Smooth muscle cell (in vitro differentiated cells): ENCODE measurements at regions not wholly inside any gene's neighbourhood (a gene's known extent, or its start where the extent isn't known, plus 50 kb on each side); places are given as distances from the start of the nearest gene placed in this dataset.

Experiments
- DNase-seq: peaks from one replicate; lab custom pipeline; 2025; ENCODE audit not compliant: unreplicated experiment; lab: John Stamatoyannopoulos, UW
- H2AFZ ChIP-seq: fragments of 200-600 bp; sonication (generic); 2 replicates; pipeline ENCODE4 v1.6.0; 2016; ENCODE audit warnings: antibody characterized with exemption, low read depth, mild to moderate bottlenecking
- H3F3A ChIP-seq: fragments of 200-600 bp; sonication (generic); 2 replicates; pipeline ENCODE4 v1.6.0; 2017; ENCODE audit warnings: antibody characterized with exemption, low read depth
- H3K27ac ChIP-seq: fragments of 200-600 bp; sonication (generic); 2 replicates; pipeline ENCODE4 v1.5.1; 2016; ENCODE audit warnings: low read depth, mild to moderate bottlenecking
- H3K27me3 ChIP-seq: fragments of 200-600 bp; sonication (generic); 2 replicates; pipeline ENCODE4 v1.6.1; 2016; ENCODE audit warnings: low read depth, mild to moderate bottlenecking
- H3K36me3 ChIP-seq: fragments of 200-600 bp; sonication (generic); 2 replicates; pipeline ENCODE4 v1.5.1; 2016; ENCODE audit warnings: low read depth
- H3K4me1 ChIP-seq: fragments of 200-600 bp; sonication (generic); 2 replicates; pipeline ENCODE4 v1.5.1; 2016; ENCODE audit warnings: low read depth
- H3K4me2 ChIP-seq: fragments of 200-600 bp; sonication (generic); 2 replicates; pipeline ENCODE4 v1.6.0; 2016; ENCODE audit warnings: mild to moderate bottlenecking
- H3K4me3 ChIP-seq: fragments of 200-600 bp; sonication (generic); 2 replicates; pipeline ENCODE4 v1.5.1; 2016; ENCODE audit warnings: mild to moderate bottlenecking
- H3K79me2 ChIP-seq: fragments of 200-600 bp; sonication (generic); 2 replicates; pipeline ENCODE4 v1.6.0; 2016; ENCODE audit warnings: low read depth, mild to moderate bottlenecking
- H3K9ac ChIP-seq: fragments of 200-600 bp; sonication (generic); 2 replicates; pipeline ENCODE4 v1.6.0; 2016; ENCODE audit warnings: low read depth
- H3K9me3 ChIP-seq: fragments of 200-600 bp; sonication (generic); replicated peaks from 2 replicates; pipeline ENCODE4 v1.5.1; 2016; ENCODE audit warnings: low read depth
- H4K20me1 ChIP-seq: fragments of 200-600 bp; sonication (generic); 2 replicates; pipeline ENCODE4 v1.6.0; 2016; ENCODE audit warnings: low read depth
- CTCF ChIP-seq: fragments of 200-600 bp; sonication (generic); IDR thresholded peaks from 2 replicates; pipeline ENCODE4 v1.5.1; 2017; ENCODE audit warnings: borderline replicate concordance, mild to moderate bottlenecking, antibody characterized with exemption; ENCODE audit not compliant: insufficient read depth, poor library complexity, severe bottlenecking
- WGBS: methylation state at CpG from one replicate; pipeline ENCODE4 v1.1.7; 2016; ENCODE audit warnings: low lambda C conversion rate; 5-methylcytosine and 5-hydroxymethylcytosine counted together

DNA sequence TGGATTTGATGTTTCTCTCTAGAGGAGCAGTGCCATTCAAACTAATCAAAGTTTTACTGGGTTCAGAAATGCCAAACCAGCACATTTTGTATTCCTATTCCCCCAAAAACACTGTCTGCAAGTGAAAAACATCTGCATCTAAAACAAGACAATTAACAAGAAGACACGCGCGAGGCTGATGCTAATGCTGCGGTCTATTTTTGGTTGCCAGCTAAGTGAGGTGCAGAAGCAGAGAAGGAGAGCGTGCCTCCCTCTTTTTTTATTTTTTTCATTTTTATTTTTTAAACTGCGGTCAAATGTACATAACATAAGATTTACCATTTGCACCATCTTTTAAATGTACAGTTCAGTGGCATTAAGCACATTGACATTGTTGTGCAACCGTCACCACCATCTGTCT, 641.1 kb downstream of the DHX35 start:
- no peak for TF ChIP-seq CTCF
- Histone ChIP-seq H3K9me3 (no peaks in the 10 kb centered on the region), H3F3A (no peaks in the 10 kb centered on the region), H3K4me2 (no peak overlapping the region), H3K79me2 (no peaks in the 10 kb centered on the region), H3K9ac (no peak overlapping the region), H3K27ac (no peak overlapping the region), H3K27me3 (no peaks in the 10 kb centered on the region), H3K36me3 (no peaks in the 10 kb centered on the region), H4K20me1 (no peaks in the 10 kb centered on the region), H3K4me3 (no peak overlapping the region), H3K4me1 (no peaks in the 10 kb centered on the region), H2AFZ (no peak overlapping the region)
- WGBS = 94% methylated on average over 7 of the region's 7 CpGs
- no peak for DNase-seq

DNA sequence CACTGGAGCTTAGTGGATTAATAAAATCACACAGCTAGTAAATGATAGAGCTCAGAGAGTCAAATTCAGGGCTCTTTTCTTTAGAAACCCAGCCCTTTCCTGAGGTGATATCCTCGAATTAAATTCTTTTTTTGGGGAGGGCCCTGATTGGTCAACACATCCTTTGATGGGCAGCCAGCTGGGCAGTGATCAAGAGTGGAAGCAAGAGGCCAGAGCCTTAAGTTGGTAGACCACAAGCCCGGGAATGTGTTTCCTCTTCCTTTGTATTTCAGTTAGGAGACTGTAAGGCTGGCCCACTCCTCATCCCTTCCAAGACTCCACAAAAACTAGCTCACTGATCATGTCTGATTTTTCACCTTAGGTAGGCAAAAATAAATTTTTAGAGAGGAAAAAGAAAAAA, 640.5 kb downstream of the DHX35 start:
- no peaks in the 10 kb centered on the region for H3K79me2 ChIP-seq
- no peaks in the 10 kb centered on the region for H3K27me3 ChIP-seq
- DNase-seq = no peak
- H3K4me1 ChIP-seq = no peaks in the 10 kb centered on the region
- no peak overlapping the region for H3K27ac ChIP-seq
- H3K4me3 ChIP-seq = no peak overlapping the region
- H3K9me3 ChIP-seq = no peaks in the 10 kb centered on the region
- H3K9ac ChIP-seq = no peak overlapping the region
- H4K20me1 ChIP-seq = no peaks in the 10 kb centered on the region
- 68% methylated on average over 2 of the region's 2 CpGs for WGBS
- H3K36me3 ChIP-seq = no peaks in the 10 kb centered on the region
- TF ChIP-seq CTCF = no peak
- no peak overlapping the region for H2AFZ ChIP-seq
- H3K4me2 ChIP-seq = no peak overlapping the region
- H3F3A ChIP-seq = no peaks in the 10 kb centered on the region

DNA sequence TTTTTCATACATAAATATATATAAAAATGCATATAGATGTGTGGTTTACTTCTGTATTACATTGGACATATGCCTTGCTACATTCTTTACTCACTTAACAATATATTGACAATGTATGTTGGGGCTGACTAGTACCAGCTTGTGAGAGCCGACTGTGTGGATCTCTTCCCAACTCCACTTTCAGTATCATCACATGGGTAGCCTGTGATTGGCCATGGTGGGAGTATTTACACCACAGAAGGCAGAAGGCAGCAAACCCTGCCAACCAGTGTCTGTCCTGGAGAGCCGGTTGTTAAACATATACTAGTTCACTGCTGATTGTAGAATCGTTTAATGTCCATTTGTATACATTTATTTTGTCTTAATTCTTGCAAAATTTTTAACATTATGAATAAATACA, 638.7 kb downstream of the DHX35 start:
- no peaks in the 10 kb centered on the region for H3K4me1 ChIP-seq
- no peak overlapping the region for H3K4me3 ChIP-seq
- no peaks in the 10 kb centered on the region for H3K79me2 ChIP-seq
- H3K4me2 ChIP-seq = no peak overlapping the region
- no peak for TF ChIP-seq CTCF
- 83% methylated on average over 3 of the region's 3 CpGs for WGBS
- H3K9ac ChIP-seq = no peak overlapping the region
- H3K36me3 ChIP-seq = no peaks in the 10 kb centered on the region
- DNase-seq = no peak
- no peaks in the 10 kb centered on the region for H3F3A ChIP-seq
- no peak overlapping the region for H3K27ac ChIP-seq
- H3K27me3 ChIP-seq = no peaks in the 10 kb centered on the region
- H4K20me1 ChIP-seq = no peaks in the 10 kb centered on the region
- H3K9me3 ChIP-seq = no peaks in the 10 kb centered on the region
- no peak overlapping the region for H2AFZ ChIP-seq

GRCh38 chr20:39600156-39600555, 638.0 kb downstream of the DHX35 start:
- Histone ChIP-seq H3K4me2 (no peak overlapping the region), H4K20me1 (no peaks in the 10 kb centered on the region), H3K9ac (no peak overlapping the region), H2AFZ (no peak overlapping the region), H3K27me3 (no peaks in the 10 kb centered on the region), H3F3A (no peaks in the 10 kb centered on the region), H3K9me3 (no peaks in the 10 kb centered on the region), H3K4me3 (no peak overlapping the region), H3K79me2 (no peaks in the 10 kb centered on the region), H3K27ac (no peak overlapping the region), H3K4me1 (no peaks in the 10 kb centered on the region), H3K36me3 (no peaks in the 10 kb centered on the region)
- no peak for TF ChIP-seq CTCF
- DNase-seq = no peak
- 67% methylated on average over 1 of the region's 1 CpG for WGBS
